ENCODE measurements at regions not wholly inside any gene's neighbourhood (a gene's known extent, or its start where the extent isn't known, plus 50 kb on each side); places are given as distances from the start of the nearest gene placed in this dataset.

GRCh38 chr15:47432826-47433225 is 284.5 kb upstream of the SEMA6D start:
- no peak for DNase-seq

- DNase-seq: no peak
Observed at GRCh38 chr15:47434596-47434995, 282.7 kb upstream of the SEMA6D start.

- DNase-seq: no peak
Observed at GRCh38 chr15:47437491-47437890, 279.8 kb upstream of the SEMA6D start.

- no peak for DNase-seq
Observed at GRCh38 chr15:47439146-47440111, 277.9 kb upstream of the SEMA6D start.

GRCh38 chr15:47442371-47442770 is 274.9 kb upstream of the SEMA6D start:
- DNase-seq: no peak

GRCh38 chr15:47443839-47444238 is 273.5 kb upstream of the SEMA6D start:
- DNase-seq: no peak

- DNase-seq: no peak
Observed at GRCh38 chr15:47445723-47446392, 271.4 kb upstream of the SEMA6D start.

- DNase-seq: no peak
Observed at GRCh38 chr15:47460795-47461573, 256.3 kb upstream of the SEMA6D start.

- no peak for DNase-seq
Observed at GRCh38 chr15:47461652-47462141, 255.6 kb upstream of the SEMA6D start.

GRCh38 chr15:47466357-47466756 is 250.9 kb upstream of the SEMA6D start:
- no peak for DNase-seq

GRCh38 chr15:47470983-47471382 is 246.3 kb upstream of the SEMA6D start:
- no peak for DNase-seq

- no peak for DNase-seq
Observed at GRCh38 chr15:47473106-47473725, 244.1 kb upstream of the SEMA6D start.

- DNase-seq: no peak
Observed at GRCh38 chr15:47473832-47474231, 243.5 kb upstream of the SEMA6D start.

- DNase-seq: no peak
Observed at GRCh38 chr15:47475336-47475735, 242.0 kb upstream of the SEMA6D start.

GRCh38 chr15:47477341-47477740 is 240.0 kb upstream of the SEMA6D start:
- no peak for DNase-seq

- DNase-seq: no peak
Observed at GRCh38 chr15:47484059-47484458, 233.2 kb upstream of the SEMA6D start.

- no peak for DNase-seq
Observed at GRCh38 chr15:47484997-47485396, 232.3 kb upstream of the SEMA6D start.

- no peak for DNase-seq
Observed at GRCh38 chr15:47485419-47485818, 231.9 kb upstream of the SEMA6D start.

- DNase-seq: no peak
Observed at GRCh38 chr15:47486040-47486439, 231.3 kb upstream of the SEMA6D start.

- no peak for DNase-seq
Observed at GRCh38 chr15:47492195-47492594, 225.1 kb upstream of the SEMA6D start.

- no peak for DNase-seq
Observed at GRCh38 chr15:47493357-47494247, 223.7 kb upstream of the SEMA6D start.
